IPS-NIHi7 (cell line): ENCODE measurements at regions not wholly inside any gene's neighbourhood (a gene's known extent, or its start where the extent isn't known, plus 50 kb on each side); places are given as distances from the start of the nearest gene placed in this dataset.
"Not testable (repeated sequence)": the region's sequence is repeated elsewhere in the genome, so short reads cannot be mapped to it uniquely, and the experiment has no call there.

Experiments used
- DNase-seq: peaks from one replicate; pipeline ENCODE4 v3.0.0; 2012; ENCODE audit warnings: mixed read lengths; ENCODE audit errors: extremely low spot score

- no peak for DNase-seq
Measured at GRCh38 chr16:22653876-22654275, 143.2 kb downstream of the NPIPB5 start.

- DNase-seq: not testable (repeated sequence)
Measured at GRCh38 chr16:22656573-22656972, 145.9 kb downstream of the NPIPB5 start.

GRCh38 chr16:22659933-22660332 is 149.2 kb downstream of the NPIPB5 start:
- no peak for DNase-seq

- no peak for DNase-seq
Measured at GRCh38 chr16:22660441-22661160, 149.9 kb downstream of the NPIPB5 start.

- DNase-seq: no peak
Measured at GRCh38 chr16:22661161-22661647, 150.5 kb downstream of the NPIPB5 start.

- DNase-seq: not testable (repeated sequence)
Measured at GRCh38 chr16:22662958-22663357, 151.0 kb upstream of the HS3ST2 start.

- DNase-seq: peak; percentile 9
Measured at GRCh38 chr16:22663389-22664064, 150.4 kb upstream of the HS3ST2 start.

GRCh38 chr16:22664132-22664531 is 149.8 kb upstream of the HS3ST2 start:
- peak; percentile 16 for DNase-seq

GRCh38 chr16:22664561-22664997 is 149.4 kb upstream of the HS3ST2 start:
- peak; percentile 25 for DNase-seq

- peak; percentile 22 for DNase-seq
Measured at GRCh38 chr16:22665048-22665797, 148.7 kb upstream of the HS3ST2 start.

GRCh38 chr16:22665803-22666202 is 148.2 kb upstream of the HS3ST2 start:
- DNase-seq: no peak

- no peak for DNase-seq
Measured at GRCh38 chr16:22668318-22668717, 145.6 kb upstream of the HS3ST2 start.

- peak; percentile 65 for DNase-seq
Measured at GRCh38 chr16:22670044-22670536, 143.9 kb upstream of the HS3ST2 start.

GRCh38 chr16:22670551-22671041 is 143.4 kb upstream of the HS3ST2 start:
- DNase-seq: peak; percentile 100

GRCh38 chr16:22671301-22672076 is 142.5 kb upstream of the HS3ST2 start:
- no peak for DNase-seq

- DNase-seq: no peak
Measured at GRCh38 chr16:22672830-22673210, 141.1 kb upstream of the HS3ST2 start.

GRCh38 chr16:22673421-22673831 is 140.5 kb upstream of the HS3ST2 start:
- DNase-seq: no peak

GRCh38 chr16:22674832-22675191 is 139.2 kb upstream of the HS3ST2 start:
- no peak for DNase-seq

- no peak for DNase-seq
Measured at GRCh38 chr16:22675745-22676540, 138.0 kb upstream of the HS3ST2 start.

- no peak for DNase-seq
Measured at GRCh38 chr16:22677024-22677830, 136.7 kb upstream of the HS3ST2 start.
